HG02870 (cell line): ENCODE measurements at regions not wholly inside any gene's neighbourhood (a gene's known extent, or its start where the extent isn't known, plus 50 kb on each side); places are given as distances from the start of the nearest gene placed in this dataset.
"Not testable (repeated sequence)": the region's sequence is repeated elsewhere in the genome, so short reads cannot be mapped to it uniquely, and the experiment has no call there.

Experiments used
- ATAC-seq: cut with Tn5 transposase; IDR thresholded peaks from one replicate; pipeline ENCODE4 v1.9.1; 2021; ENCODE audit warnings: mild to moderate bottlenecking, moderate library complexity; ENCODE audit not compliant: unreplicated experiment

- ATAC-seq: no peak
Measured at GRCh38 chr14:38044710-38045109, 163.0 kb upstream of the SSTR1 start.

- no peak for ATAC-seq
Measured at GRCh38 chr14:38045461-38045860, 162.2 kb upstream of the SSTR1 start.

- no peak for ATAC-seq
Measured at GRCh38 chr14:38046160-38046559, 161.5 kb upstream of the SSTR1 start.

DNA sequence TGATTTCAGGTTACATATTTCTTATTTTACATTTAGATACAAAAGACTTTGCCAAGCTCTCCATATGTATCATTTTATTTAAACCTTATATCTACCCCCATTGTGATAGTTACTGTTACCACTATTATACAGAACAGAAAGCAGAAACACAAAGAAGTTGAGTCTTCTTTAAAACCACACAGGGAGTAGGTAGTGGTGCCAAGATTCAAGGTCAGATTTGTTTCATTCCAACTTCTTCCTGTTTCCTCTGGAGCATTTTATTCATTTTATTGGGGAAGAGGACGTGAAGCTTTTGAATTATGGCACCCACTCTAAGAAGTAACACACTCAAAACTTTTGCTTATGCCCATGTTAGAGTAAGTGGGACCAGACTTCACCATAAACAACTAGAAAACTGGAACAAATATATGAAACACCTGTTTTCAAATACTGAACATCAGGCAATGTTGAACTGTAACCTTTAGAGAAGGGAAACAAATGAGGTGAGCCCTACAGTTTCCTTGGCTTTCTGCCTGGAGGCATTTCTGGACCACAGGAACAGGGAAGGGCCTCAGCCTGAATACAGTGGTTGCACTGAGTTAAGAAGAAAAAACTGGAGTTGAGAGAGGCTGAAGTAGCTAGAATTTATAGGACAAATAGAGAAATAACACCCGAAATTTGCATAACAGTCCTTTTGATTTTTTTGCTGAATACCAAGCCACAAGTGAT is 160.4 kb upstream of the SSTR1 start:
- no peak for ATAC-seq

DNA sequence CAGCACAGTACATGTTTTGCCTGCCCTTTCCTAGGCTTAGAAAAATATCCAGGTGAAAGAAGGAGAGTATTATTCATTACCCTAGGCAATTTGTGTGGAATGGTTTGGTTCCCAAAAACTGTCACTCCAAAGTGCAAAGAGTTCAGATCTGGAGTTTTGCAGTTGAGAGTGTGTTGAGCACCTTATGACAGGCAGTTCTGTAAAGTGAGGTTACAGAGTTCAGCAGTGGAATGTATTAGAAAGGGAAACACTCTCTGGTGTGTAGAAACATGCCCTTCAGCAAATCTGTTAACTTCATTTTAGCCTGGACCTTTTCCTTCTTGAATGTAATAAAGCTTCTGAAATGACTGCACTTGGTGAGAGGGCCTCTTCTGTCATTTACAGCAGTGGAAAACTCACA is 154.0 kb upstream of the SSTR1 start:
- no peak for ATAC-seq

DNA sequence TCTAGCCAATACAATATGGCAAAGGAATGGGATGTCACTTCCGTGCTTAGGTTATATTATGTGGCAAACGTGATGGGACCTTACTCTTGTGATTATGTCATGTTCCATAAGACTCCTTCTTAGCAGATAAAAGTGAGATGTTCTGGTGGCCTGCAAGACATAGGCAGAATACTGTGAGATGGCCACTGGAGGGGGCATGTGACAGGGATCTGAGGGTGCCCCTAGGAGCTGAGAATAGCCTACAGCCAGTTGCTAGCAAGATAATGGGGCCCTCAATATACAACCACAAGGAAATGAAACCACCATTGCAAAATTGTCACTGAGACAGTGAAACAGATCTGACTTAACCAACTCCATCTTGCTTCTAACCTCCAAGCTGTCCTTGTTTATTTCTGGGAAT is 151.4 kb upstream of the SSTR1 start:
- ATAC-seq: no peak

DNA sequence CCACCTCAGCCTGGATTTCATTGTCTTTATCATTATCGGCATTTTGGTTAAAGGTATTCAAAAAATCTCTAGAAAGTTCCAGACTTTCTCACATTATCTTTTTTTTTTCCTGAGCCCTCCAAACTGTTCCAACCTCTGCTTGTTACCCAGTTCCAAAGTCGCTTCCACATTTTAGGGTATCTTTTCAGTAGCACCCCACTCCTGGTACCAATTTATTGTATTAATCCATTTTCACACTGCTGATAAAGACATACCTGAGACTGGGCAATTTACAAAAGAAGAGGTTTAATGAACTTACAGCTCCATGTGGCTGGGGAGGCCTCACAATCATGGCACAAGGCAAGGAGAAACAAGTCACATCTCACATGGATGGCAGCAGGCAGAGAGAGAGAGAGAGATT is 145.5 kb upstream of the SSTR1 start:
- not testable (repeated sequence) for ATAC-seq

GRCh38 chr14:38063711-38064320 is 143.9 kb upstream of the SSTR1 start:
- no peak for ATAC-seq

- ATAC-seq: no peak
Measured at GRCh38 chr14:38065106-38065762, 142.5 kb upstream of the SSTR1 start.

- no peak for ATAC-seq
Measured at GRCh38 chr14:38070061-38070588, 137.6 kb upstream of the SSTR1 start.

DNA sequence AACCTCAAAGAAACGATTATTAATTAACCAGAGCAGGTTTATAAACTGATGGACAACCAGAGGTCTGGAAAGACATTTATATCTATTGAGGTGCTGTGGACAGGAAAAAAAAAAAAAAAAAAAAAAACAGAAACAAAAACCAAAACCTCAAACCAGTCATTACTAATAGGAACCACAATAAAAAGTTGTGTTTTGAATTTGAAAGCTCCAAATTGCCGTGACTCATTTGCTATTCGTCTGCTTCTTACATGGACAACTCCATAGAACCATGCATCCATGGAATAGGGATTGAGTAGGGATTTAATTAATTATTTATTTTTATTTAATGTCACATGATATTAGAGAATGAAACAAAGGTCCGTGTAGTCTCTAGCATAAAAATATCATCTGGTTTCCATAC is 134.1 kb upstream of the SSTR1 start:
- no peak for ATAC-seq

DNA sequence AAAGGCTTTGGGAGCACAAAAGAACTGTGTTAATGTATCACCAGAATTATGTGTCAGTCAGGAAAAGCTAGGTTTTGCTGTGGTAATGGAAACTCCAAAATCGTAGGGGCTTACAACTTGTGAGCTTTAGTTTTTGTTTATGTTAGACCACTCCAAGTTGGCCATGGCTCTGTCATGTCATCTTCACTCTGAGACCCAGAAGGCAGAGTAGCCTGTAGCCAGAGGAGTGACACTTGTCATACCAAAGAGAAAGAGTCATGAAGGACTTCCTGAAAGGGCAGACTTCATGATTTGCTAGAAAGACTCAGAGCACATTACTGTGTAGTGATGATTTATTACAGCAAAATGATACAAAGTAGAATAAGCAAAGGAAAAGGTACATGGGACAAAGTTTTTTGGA is 133.6 kb upstream of the SSTR1 start:
- ATAC-seq: no peak

DNA sequence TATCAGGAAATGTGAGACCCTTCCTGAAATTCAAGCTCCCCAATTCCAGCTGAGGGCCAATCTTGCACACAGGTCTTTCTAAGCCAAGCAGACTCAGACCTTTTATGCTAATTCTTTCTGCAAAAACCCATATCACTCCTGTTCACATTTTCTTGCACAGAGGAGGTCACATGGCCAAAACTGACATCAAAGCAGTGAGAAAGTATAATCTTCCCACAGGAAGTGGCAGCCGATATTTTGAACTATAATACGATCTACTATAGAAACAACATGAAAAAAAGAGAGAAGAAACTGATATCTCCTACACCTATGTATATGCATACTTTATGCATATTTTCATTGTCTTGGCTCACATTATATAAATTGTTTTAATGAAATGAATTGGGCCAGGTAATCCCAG is 132.9 kb upstream of the SSTR1 start:
- ATAC-seq: no peak

GRCh38 chr14:38078393-38078792 is 129.3 kb upstream of the SSTR1 start:
- no peak for ATAC-seq

DNA sequence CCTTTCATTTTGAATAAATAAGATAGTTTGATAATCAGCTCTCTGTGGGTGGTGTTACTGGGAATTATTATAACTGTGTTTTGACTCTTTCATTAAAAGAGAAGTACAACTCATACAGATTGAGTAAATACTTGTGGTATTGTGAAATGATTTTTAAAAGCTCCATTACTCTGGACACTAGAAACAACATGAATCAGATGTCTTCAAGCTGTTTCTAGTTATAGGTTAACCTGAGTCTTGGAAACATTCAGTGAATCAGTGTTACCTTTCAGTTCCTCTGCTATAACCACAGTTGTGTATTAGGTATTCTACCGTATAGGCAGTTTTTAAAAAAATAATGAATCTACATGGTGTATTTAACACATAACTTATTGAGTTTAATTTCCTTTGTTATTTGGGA is 128.4 kb upstream of the SSTR1 start:
- ATAC-seq: peak; percentile 92

DNA sequence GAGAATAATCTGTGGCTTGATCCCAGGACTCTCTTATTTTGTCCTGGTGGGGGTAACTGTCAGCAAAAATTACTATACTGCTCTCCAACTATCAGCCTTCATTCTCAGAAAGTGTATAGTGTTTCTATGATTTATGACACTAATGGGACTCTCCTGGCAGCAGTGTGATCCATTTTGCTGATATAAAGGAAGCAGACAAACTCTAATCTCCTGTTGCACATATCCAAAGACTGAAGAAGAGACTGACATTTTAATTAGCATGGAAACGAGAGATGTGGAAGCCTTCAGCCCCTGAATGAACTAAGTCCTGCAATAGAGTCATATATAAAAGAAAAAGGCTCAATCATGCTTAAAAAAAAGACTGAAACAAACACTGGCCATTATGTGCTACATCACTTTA is 127.8 kb upstream of the SSTR1 start:
- no peak for ATAC-seq

- no peak for ATAC-seq
Measured at GRCh38 chr14:38080696-38081095, 127.0 kb upstream of the SSTR1 start.

DNA sequence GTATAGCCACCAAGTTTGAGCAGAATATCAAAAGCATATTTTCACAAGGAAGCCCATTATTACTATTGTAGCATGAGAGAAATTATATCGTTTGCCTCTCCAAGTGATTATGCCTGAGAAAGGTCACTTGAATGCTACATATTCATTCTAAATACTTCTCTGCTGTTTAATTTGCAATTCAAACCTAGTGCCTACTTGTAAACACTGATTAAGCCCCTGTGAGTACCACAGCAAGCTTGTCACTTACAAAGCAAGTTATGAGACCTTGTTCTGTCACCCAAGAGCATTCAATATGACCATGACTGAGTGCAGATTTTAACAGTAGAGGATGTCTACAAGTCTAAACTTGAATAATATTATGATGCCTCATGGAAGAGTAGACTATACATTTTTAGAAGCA is 124.7 kb upstream of the SSTR1 start:
- ATAC-seq: no peak

DNA sequence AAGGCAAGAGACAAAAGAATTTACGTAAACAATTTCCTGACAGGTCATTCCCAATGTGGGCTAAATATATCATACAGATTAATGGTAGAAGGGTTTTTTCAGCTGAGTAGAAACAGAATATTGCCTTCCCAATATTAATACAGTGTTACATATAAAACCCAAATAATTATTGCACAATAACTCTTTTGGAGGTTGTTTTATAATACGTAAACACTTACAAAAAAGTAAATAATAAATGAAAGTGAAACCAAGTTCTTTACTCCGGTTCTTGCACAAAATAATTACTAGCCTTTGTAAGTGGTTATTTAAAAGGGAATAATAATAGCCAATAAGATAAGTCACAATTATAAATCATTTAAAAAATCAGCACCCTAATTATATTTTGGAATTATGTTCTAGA is 118.6 kb upstream of the SSTR1 start:
- ATAC-seq: no peak

- ATAC-seq: no peak
Measured at GRCh38 chr14:38090506-38090905, 117.2 kb upstream of the SSTR1 start.

GRCh38 chr14:38098074-38098836 is 109.4 kb upstream of the SSTR1 start:
- ATAC-seq: no peak
